Neural cell (in vitro differentiated cells): ENCODE measurements at regions not wholly inside any gene's neighbourhood (a gene's known extent, or its start where the extent isn't known, plus 50 kb on each side); places are given as distances from the start of the nearest gene placed in this dataset.

ENCODE experiments used
- H2AFZ ChIP-seq: fragments of 200-600, 300-800 bp; sonication (generic), shearing (Covaris generic); 2 replicates; pipeline ENCODE4 v1.6.0; 2014; ENCODE audit warnings: low read depth, mild to moderate bottlenecking, antibody characterized with exemption, low read length, moderate library complexity
- H3F3A ChIP-seq: fragments of 200-600 bp; shearing (Covaris generic); 2 replicates; pipeline ENCODE4 v1.6.1; 2016; ENCODE audit warnings: mild to moderate bottlenecking, moderate library complexity, mixed read lengths, antibody characterized with exemption, low read length; ENCODE audit not compliant: insufficient read depth, poor library complexity, severe bottlenecking
- H3K27ac ChIP-seq: fragments of 200-600, 300-800 bp; sonication (generic), shearing (Covaris generic); 2 replicates; pipeline ENCODE4 v1.5.1; 2014; ENCODE audit warnings: mild to moderate bottlenecking, low read length, moderate library complexity
- H3K27me3 ChIP-seq: fragments of 300-800, 200-600 bp; sonication (generic), shearing (Covaris generic); 2 replicates; pipeline ENCODE4 v1.6.0; 2014; ENCODE audit warnings: mild to moderate bottlenecking, low read depth, low read length, moderate library complexity; ENCODE audit not compliant: insufficient read depth
- H3K36me3 ChIP-seq: fragments of 300-800, 200-600 bp; sonication (generic), shearing (Covaris generic); 2 replicates; pipeline ENCODE4 v1.5.1; 2014; ENCODE audit warnings: mild to moderate bottlenecking, antibody characterized with exemption, low read length, moderate library complexity; ENCODE audit not compliant: insufficient read depth
- H3K4me2 ChIP-seq: fragments of 300-800, 200-600 bp; sonication (generic), shearing (Covaris generic); 2 replicates; pipeline ENCODE4 v1.6.0; 2014; ENCODE audit warnings: mild to moderate bottlenecking, low read length
- H3K4me3 ChIP-seq: fragments of 300-800, 200-600 bp; sonication (generic), shearing (Covaris generic); 2 replicates; pipeline ENCODE4 v1.5.1; 2014; ENCODE audit warnings: mild to moderate bottlenecking, low read length, moderate library complexity
- H3K79me2 ChIP-seq: fragments of 200-600 bp; shearing (Covaris generic); replicated peaks from 2 replicates; pipeline ENCODE4 v1.6.0; 2014; ENCODE audit warnings: mild to moderate bottlenecking, low read length, moderate library complexity; ENCODE audit not compliant: insufficient read depth
- H3K9ac ChIP-seq: fragments of 300-800, 200-600 bp; sonication (generic), shearing (Covaris generic); 2 replicates; pipeline ENCODE4 v1.6.1; 2016; ENCODE audit warnings: mild to moderate bottlenecking, low read length, mixed read lengths
- H3K9me2 ChIP-seq: fragments of 200-600 bp; shearing (Covaris generic); 2 replicates; pipeline ENCODE4 v1.6.1; 2016; ENCODE audit warnings: mild to moderate bottlenecking, low read length, mixed read lengths; ENCODE audit not compliant: insufficient read depth
- H3K9me3 ChIP-seq: fragments of 200-600, 300-800 bp; sonication (generic), shearing (Covaris generic); 2 replicates; pipeline ENCODE4 v1.6.1; 2016; ENCODE audit warnings: mild to moderate bottlenecking, mixed run types, low read length, moderate library complexity, mixed read lengths
- H4K20me1 ChIP-seq: fragments of 200-600 bp; shearing (Covaris generic); 2 replicates; pipeline ENCODE4 v1.6.1; 2016; ENCODE audit warnings: mild to moderate bottlenecking, mixed run types; ENCODE audit not compliant: insufficient read depth
- EP300 ChIP-seq: fragments of 450-650 bp; conservative IDR thresholded peaks from 2 replicates; pipeline ENCODE4 v1.6.1; 2014; ENCODE audit warnings: antibody characterized with exemption, mild to moderate bottlenecking, moderate library complexity; ENCODE audit not compliant: poor library complexity, severe bottlenecking
- EZH2 ChIP-seq: fragments of 200-600, 300-800 bp; shearing (Covaris generic), sonication (generic); IDR thresholded peaks from 2 replicates; pipeline ENCODE4 v1.6.1; 2014; ENCODE audit warnings: antibody characterized with exemption, low read length, borderline replicate concordance, mild to moderate bottlenecking; ENCODE audit not compliant: insufficient read depth, poor library complexity, severe bottlenecking
- MXI1 ChIP-seq: fragments of 450-650 bp; conservative IDR thresholded peaks from 2 replicates; pipeline ENCODE4 v1.6.1; 2014; ENCODE audit warnings: antibody characterized with exemption, mild to moderate bottlenecking; ENCODE audit not compliant: poor library complexity, severe bottlenecking
- POLR2AphosphoS5 ChIP-seq: IDR thresholded peaks from 2 replicates; pipeline ENCODE4 v1.6.1; 2012
- RAD21 ChIP-seq: fragments of 450-650 bp; conservative IDR thresholded peaks from 2 replicates; pipeline ENCODE4 v1.6.1; 2014; ENCODE audit warnings: antibody characterized with exemption, mild to moderate bottlenecking, moderate library complexity
- SMC3 ChIP-seq: fragments of 450-650 bp; conservative IDR thresholded peaks from 2 replicates; pipeline ENCODE4 v1.6.1; 2014; ENCODE audit warnings: antibody characterized with exemption, mild to moderate bottlenecking, moderate library complexity; ENCODE audit not compliant: poor library complexity
- TAF1 ChIP-seq: IDR thresholded peaks from 2 replicates; pipeline ENCODE4 v1.6.1; 2012; ENCODE audit warnings: low read depth
- TF ChIP-seq, protein P1 (sequence below): IDR thresholded peaks from 2 replicates; pipeline ENCODE4 v1.6.1; 2012; ENCODE audit warnings: borderline replicate concordance
- TF ChIP-seq, protein P2 (sequence below): fragments of 450-650 bp; IDR thresholded peaks from 2 replicates; pipeline ENCODE4 v1.5.1; 2014; ENCODE audit warnings: antibody characterized with exemption, mild to moderate bottlenecking, moderate library complexity; ENCODE audit not compliant: poor library complexity, severe bottlenecking

DNA sequence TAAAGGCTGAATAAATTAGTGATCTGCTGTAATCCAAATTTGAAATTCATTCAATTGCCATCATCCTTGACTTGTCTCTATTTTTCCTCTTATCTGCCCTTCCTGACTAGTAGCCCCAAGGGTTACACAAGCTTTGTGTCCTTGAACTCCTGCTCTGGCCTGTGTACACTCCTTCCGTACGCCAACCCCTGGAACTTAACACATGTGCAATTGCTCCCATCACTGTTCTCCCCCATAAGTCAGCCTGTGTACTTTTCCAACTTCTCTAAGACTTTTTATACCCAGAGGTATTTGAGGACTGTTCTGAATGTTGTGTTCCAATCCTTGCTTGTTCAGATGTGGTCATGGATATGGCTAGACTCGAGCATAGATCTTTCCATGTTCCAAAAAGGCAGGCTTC, 171.1 kb upstream of the G2E3 start:
- H2AFZ ChIP-seq: no peak overlapping the region
- H3K79me2 ChIP-seq: no peaks in the 10 kb centered on the region
- H3K36me3 ChIP-seq: no peaks in the 10 kb centered on the region
- no peaks in the 10 kb centered on the region for H3F3A ChIP-seq
- no peak overlapping the region for H3K4me2 ChIP-seq
- H3K27ac ChIP-seq: no peak overlapping the region
- H3K9ac ChIP-seq: no peak overlapping the region
- H3K4me3 ChIP-seq: no peak overlapping the region
- no peaks in the 10 kb centered on the region for H4K20me1 ChIP-seq
- H3K9me2 ChIP-seq: no peaks in the 10 kb centered on the region
- TF ChIP-seq RAD21 (no peak), POLR2AphosphoS5 (no peak), EP300 (no peak), SMC3 (no peak), EZH2 (no peak), TAF1 (no peak), MXI1 (no peak)
- no peaks in the 10 kb centered on the region for H3K27me3 ChIP-seq
- H3K9me3 ChIP-seq: no peaks in the 10 kb centered on the region

DNA sequence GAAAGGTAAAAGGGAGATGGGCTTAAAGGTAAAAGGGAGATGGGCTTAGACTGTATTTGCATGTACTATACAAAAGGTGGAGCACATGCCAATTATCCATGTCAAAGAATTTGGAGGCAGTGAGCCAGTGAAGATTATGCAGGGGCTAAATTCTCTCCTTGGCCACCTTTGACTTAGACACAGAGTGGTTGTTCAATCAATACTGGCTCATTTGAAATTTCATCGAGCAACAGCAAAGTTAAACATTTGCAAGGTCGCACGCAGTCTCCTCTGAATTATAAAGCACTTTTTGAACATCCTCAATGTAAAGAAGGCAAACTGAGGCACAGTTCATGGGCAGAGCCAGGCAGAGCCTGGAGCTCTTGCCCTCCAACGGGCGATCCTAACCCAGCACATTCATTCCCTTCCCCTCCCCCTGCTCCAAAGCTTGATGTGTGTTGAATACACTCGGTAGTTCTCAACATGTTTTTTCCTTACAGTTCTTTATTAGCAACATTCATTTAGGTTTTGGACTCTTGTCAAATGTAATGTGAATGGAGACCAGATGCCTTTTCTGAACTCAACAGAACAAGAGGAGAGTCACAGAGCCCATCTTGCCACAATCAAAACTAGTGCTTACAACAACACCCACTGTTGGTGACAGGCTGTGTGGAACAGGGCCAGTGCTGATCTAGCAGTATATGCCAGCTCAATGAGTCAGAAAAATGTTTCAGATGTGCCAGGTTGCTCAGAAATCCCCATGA, 169.7 kb upstream of the G2E3 start:
- no peaks in the 10 kb centered on the region for H4K20me1 ChIP-seq
- H3K36me3 ChIP-seq: no peaks in the 10 kb centered on the region
- no peak overlapping the region for H3K4me3 ChIP-seq
- no peak overlapping the region for H3K9ac ChIP-seq
- no peak for TF ChIP-seq RAD21
- no peak for TF ChIP-seq EP300
- TF ChIP-seq EZH2: no peak
- TF ChIP-seq TAF1: no peak
- no peak for TF ChIP-seq MXI1
- TF ChIP-seq SMC3: no peak
- TF ChIP-seq, protein P1, sequence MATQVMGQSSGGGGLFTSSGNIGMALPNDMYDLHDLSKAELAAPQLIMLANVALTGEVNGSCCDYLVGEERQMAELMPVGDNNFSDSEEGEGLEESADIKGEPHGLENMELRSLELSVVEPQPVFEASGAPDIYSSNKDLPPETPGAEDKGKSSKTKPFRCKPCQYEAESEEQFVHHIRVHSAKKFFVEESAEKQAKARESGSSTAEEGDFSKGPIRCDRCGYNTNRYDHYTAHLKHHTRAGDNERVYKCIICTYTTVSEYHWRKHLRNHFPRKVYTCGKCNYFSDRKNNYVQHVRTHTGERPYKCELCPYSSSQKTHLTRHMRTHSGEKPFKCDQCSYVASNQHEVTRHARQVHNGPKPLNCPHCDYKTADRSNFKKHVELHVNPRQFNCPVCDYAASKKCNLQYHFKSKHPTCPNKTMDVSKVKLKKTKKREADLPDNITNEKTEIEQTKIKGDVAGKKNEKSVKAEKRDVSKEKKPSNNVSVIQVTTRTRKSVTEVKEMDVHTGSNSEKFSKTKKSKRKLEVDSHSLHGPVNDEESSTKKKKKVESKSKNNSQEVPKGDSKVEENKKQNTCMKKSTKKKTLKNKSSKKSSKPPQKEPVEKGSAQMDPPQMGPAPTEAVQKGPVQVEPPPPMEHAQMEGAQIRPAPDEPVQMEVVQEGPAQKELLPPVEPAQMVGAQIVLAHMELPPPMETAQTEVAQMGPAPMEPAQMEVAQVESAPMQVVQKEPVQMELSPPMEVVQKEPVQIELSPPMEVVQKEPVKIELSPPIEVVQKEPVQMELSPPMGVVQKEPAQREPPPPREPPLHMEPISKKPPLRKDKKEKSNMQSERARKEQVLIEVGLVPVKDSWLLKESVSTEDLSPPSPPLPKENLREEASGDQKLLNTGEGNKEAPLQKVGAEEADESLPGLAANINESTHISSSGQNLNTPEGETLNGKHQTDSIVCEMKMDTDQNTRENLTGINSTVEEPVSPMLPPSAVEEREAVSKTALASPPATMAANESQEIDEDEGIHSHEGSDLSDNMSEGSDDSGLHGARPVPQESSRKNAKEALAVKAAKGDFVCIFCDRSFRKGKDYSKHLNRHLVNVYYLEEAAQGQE: no peak
- no peak for TF ChIP-seq POLR2AphosphoS5
- TF ChIP-seq, protein P2, sequence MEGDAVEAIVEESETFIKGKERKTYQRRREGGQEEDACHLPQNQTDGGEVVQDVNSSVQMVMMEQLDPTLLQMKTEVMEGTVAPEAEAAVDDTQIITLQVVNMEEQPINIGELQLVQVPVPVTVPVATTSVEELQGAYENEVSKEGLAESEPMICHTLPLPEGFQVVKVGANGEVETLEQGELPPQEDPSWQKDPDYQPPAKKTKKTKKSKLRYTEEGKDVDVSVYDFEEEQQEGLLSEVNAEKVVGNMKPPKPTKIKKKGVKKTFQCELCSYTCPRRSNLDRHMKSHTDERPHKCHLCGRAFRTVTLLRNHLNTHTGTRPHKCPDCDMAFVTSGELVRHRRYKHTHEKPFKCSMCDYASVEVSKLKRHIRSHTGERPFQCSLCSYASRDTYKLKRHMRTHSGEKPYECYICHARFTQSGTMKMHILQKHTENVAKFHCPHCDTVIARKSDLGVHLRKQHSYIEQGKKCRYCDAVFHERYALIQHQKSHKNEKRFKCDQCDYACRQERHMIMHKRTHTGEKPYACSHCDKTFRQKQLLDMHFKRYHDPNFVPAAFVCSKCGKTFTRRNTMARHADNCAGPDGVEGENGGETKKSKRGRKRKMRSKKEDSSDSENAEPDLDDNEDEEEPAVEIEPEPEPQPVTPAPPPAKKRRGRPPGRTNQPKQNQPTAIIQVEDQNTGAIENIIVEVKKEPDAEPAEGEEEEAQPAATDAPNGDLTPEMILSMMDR: no peak
- H2AFZ ChIP-seq: no peak overlapping the region
- H3K9me2 ChIP-seq: no peaks in the 10 kb centered on the region
- no peaks in the 10 kb centered on the region for H3K27me3 ChIP-seq
- H3K79me2 ChIP-seq: no peaks in the 10 kb centered on the region
- no peak overlapping the region for H3K27ac ChIP-seq
- H3K4me2 ChIP-seq: no peak overlapping the region
- no peaks in the 10 kb centered on the region for H3K9me3 ChIP-seq
- H3F3A ChIP-seq: no peaks in the 10 kb centered on the region
